GM20000 (cell line): ENCODE measurements at regions not wholly inside any gene's neighbourhood (a gene's known extent, or its start where the extent isn't known, plus 50 kb on each side); places are given as distances from the start of the nearest gene placed in this dataset.

Source experiments
- DNase-seq: peaks from one replicate; pipeline ENCODE4 v3.0.0; 2012; ENCODE audit warnings: low spot score
- CTCF ChIP-seq: IDR thresholded peaks from 2 replicates; pipeline ENCODE4 v1.5.1; 2012; ENCODE audit warnings: mild to moderate bottlenecking, control low read depth; ENCODE audit errors: extremely low read depth, missing control alignments

GRCh38 chr13:105778196-105778595 lies 757.3 kb downstream of the EFNB2 start:
- no peak for TF ChIP-seq CTCF

GRCh38 chr13:105774739-105775460 lies 760.6 kb downstream of the EFNB2 start:
- TF ChIP-seq CTCF: no peak
- DNase-seq: no peak

More at GRCh38 chr13:105778196-105778595, 757.3 kb downstream of the EFNB2 start:
- DNase-seq: no peak

GRCh38 chr13:105773863-105774538 lies 761.5 kb downstream of the EFNB2 start:
- no peak for DNase-seq
- no peak for TF ChIP-seq CTCF

- DNase-seq: no peak
- TF ChIP-seq CTCF: no peak
These were observed 762.2 kb downstream of the EFNB2 start for GRCh38 chr13:105773241-105773640.

GRCh38 chr13:105764486-105764885 lies 771.0 kb downstream of the EFNB2 start:
- DNase-seq: no peak
- no peak for TF ChIP-seq CTCF

- TF ChIP-seq CTCF: no peak
- DNase-seq: no peak
These were observed 771.6 kb downstream of the EFNB2 start for GRCh38 chr13:105763851-105764250.

- no peak for DNase-seq
- TF ChIP-seq CTCF: no peak
These were observed 773.4 kb downstream of the EFNB2 start for GRCh38 chr13:105762096-105762495.
